ENCODE measurements at regions not wholly inside any gene's neighbourhood (a gene's known extent, or its start where the extent isn't known, plus 50 kb on each side); places are given as distances from the start of the nearest gene placed in this dataset.

- no peak for DNase-seq
These were observed 190.2 kb upstream of the LRRC7 start for GRCh38 chr1:69377507-69377906.

DNA sequence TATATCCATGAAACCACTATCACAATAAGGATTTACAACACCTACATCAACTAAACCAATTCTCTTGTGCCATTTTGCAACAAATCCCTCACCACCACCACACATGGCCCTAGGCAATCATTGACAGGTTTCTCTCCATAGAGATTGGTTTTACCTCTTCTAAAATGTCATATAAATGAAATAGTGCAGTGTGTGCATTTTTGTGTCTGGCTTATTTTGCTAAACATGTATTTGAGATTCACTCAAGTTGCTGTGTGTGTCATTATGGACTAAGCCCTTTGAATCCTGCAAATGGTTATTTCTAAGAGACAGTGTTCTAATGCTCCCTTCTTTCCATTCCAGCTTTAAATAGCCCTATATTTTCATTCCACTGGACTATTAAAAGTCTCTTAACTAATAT, 179.7 kb upstream of the LRRC7 start:
- DNase-seq = no peak

DNA sequence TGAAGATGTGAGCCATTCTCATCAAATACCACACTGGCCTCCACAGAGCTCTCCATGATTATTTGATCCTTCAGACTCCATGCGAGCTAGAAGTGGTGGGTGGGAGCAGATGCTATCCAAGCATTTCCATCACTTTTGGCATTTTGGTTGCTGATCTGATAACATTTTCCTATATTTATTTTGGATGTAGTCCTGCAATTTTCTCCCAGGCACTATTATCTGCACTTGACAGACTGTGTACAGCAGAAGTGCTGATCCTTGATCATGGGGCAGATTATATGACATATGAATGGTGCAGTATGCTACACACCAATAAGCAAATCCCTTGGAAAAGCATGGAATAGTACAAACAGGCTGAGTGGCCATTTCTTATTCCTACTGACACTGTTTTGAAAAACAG, 167.6 kb upstream of the LRRC7 start:
- no peak for DNase-seq

DNA sequence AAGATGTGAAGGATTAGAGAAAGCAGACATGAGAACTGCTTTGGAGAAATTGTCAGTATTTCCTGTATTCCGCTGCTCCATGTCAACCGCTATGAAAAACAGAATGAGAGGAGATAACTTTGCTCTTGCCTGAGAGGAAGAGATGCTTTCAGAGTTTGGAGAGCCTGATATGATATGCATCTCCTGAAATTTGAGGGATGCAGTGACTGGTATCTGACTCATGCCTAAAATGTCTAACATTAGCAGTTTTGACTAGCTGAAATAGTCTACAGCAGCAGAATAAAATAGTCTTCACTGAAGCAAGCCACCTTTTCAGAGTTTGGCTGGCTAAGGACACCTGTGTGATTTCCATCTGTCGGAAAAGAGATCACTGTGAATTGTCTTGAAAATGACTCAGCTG, 165.8 kb upstream of the LRRC7 start:
- DNase-seq = no peak

DNA sequence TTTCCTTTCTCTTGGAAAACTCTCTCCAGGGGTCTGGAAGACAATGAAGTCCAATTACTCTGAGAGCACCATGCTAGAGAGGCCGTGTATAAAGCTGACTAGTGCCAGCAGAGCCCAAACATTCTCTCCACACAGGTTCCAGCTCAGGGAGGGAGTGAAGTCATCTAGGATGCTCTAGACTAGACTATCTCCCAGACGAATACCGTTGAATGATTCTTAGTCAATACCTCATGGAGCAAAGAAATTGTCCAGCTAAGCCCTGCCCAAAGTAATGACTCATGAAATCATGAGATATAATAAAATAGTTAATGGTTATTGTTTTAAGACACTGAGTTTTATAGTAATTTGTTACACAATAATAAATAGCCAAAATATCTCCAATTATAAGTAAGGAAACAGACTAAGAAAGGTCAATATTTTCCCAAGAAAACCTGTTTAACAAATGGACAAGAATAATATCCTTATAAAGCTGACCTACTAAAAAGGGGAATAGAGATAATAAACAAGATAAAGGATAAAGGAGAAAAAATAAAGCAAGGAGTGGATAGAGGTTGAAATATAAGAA, 163.9 kb upstream of the LRRC7 start:
- peak; percentile 55 for DNase-seq

- no peak for DNase-seq
These were observed 163.2 kb upstream of the LRRC7 start for GRCh38 chr1:69404486-69404885.

- no peak for DNase-seq
These were observed 161.5 kb upstream of the LRRC7 start for GRCh38 chr1:69406244-69406643.

- peak; percentile 49 for DNase-seq
These were observed 157.8 kb upstream of the LRRC7 start for GRCh38 chr1:69409731-69410456.

DNA sequence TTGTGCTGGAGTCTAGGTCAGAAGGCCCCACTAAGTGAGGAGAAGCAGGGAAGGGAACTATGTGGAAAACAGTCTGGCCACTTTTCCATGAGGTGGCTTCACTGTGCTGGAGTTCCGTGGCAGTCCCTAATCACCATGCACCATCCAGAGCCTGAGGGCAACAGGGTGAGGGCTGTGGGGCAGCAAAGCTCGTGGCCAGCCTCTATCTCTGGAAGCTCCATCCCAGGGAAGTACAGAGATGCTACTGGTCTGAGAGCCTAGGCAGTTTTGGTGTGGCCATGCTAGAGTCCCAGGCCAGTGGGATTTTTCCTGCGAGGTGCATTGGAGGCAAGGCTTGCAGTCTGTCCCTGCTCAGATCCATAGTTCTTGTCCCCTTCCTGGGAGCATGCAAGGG, 157.3 kb upstream of the LRRC7 start:
- DNase-seq = no peak

GRCh38 chr1:69410893-69411292, 156.8 kb upstream of the LRRC7 start:
- DNase-seq = peak; percentile 28

GRCh38 chr1:69411617-69412016, 156.1 kb upstream of the LRRC7 start:
- no peak for DNase-seq

DNA sequence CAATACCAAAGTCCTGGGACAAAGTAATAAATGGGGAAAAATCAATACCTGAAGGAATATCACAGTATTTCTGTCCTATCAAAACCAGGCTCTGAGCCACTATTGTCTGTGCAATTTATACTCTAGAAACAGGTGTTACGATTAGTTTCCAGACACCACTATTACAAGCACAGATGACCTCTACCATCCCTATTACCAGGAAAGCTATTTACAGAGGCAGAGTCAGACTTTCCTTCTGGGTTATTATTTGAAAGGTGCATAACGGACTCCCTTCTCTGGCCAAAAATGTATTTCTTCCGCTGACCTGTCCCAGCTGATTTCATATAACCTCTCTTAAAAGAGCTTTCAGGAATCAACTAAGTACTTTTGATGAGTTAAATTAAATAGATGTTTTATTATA, 154.6 kb upstream of the LRRC7 start:
- DNase-seq = peak; percentile 7

DNA sequence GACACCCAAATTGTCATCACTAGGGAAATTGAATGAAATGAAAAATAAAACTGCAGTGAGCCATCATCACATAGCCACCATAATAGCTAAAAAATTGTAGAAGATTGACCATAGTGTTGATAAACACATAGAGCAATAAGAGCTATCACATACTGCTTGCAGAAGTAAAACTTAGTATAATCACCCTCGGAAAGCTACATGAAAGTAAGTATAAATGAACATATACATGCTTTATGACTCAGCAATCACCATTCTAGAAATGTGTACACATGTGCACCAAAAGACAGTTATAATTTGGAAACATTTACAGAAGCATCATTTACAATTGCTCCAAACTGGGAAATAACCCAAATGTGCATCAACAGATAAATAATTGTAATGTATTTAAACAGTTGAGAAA, 153.1 kb upstream of the LRRC7 start:
- DNase-seq = no peak

- no peak for DNase-seq
These were observed 146.4 kb upstream of the LRRC7 start for GRCh38 chr1:69421286-69421685.

DNA sequence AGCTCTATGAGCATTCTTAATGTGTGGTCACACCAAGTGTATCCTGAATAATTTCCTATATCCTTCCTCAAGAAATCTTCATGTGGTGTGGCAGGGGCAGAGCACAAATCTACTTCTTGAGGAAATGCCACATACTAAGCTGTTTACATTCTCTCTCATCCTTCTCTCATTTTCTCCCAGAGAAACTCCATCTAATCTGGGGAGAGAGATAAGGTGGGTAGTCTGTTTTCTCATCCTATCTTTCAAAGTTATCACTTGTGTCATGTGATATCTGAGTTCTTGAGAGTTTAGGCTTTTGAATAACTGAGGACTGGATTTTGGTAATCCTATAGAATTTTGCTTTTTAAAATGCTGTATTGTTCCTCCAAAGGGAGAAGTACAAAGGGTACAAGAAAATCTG, 141.9 kb upstream of the LRRC7 start:
- no peak for DNase-seq

DNA sequence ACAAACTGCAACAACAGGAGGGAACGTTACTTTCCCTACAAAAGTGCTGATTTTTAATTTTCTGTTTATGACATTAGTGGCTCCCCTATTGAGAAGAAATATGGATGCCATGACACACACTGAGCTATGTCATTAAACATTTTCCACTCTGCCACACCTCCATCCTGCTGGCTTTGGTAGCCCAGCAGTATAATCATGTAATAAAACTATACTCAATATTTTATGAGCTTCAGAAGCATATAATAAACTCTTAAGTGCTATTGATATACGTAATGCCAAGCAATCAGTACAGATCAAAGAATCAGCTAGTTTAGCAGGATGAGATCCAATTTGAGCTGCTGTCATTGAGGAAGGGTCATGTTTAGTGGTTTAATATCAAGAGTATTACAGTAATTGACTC, 141.3 kb upstream of the LRRC7 start:
- DNase-seq = peak; percentile 81

GRCh38 chr1:69433073-69433472, 134.6 kb upstream of the LRRC7 start:
- peak; percentile 41 for DNase-seq

DNA sequence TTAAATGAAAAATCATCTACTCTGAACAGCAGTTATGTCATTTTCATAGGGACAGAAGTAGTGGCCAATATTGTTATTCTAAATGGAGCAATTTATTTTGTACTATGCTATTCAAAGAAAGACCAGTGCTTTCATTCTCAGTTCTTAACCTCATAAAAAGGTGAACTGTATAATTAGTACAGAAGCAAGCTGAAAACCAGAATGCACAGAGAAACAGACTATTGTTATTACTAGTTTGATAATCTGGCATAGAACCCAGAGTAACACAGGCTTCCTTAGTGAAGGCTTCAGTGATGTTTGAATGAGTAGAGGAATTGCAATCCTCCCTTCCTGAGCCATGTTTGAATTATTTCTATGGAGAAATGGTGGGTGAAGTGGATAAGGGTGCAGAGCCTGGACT, 131.6 kb upstream of the LRRC7 start:
- DNase-seq = no peak

- peak; percentile 20 for DNase-seq
These were observed 129.5 kb upstream of the LRRC7 start for GRCh38 chr1:69438056-69438795.

DNA sequence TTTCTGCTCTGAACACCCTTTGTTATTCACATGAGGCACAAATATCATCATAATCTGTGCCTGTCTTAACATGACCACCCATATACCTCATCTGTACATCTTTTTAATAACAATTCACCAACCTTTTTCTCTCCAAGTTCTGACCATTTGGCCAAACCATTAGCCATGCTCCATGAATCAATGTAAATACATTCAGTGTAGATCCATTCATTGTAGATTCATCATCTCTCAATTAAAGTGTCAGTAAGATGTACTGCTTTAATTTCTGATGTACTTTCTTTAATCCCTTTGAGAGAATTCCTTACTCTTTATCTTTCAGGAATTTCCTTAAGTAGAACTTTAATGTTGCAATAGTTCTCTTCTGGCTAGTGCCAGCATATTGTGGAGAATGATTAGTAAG, 126.2 kb upstream of the LRRC7 start:
- peak; percentile 64 for DNase-seq

GRCh38 chr1:69451196-69451595, 116.5 kb upstream of the LRRC7 start:
- peak; percentile 7 for DNase-seq

GRCh38 chr1:69455718-69456117, 112.0 kb upstream of the LRRC7 start:
- DNase-seq = no peak

DNA sequence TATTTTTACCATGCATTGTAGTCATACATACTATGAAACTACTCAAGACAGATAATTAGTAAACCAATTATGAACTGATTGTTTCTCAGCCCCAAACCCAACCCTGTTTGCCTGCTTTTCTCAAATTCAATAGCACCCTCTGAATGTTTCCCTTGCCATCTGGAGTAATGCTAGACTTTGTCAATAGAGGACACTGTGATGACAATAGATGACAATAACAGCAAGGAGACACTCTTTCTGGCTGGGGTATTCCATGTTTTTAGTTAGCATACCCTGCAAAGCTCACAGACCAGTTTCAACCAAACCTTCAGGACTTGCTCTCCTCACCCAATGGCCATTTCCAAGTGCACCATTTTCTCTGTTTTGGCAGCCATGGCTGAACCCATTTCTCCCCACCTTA, 108.5 kb upstream of the LRRC7 start:
- DNase-seq = peak; percentile 50

DNA sequence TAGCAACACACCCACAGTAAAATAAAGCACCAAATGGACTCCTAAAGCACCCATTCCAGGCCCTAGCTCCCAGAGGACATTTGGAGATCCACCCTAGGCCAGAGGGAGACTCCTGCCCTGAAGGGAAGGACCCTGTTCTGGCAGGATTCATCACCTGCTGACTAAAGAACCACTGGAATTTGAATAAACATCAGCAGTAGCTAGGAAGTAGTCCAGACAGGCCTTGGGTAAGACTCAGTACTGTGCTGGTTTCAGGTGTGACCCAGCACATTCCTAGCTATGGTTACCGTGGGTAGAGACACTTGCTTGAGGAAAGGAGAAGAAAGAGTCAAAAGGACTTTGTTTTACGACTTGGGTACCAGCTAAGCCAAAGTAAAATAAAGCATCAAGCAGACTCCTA, 92.7 kb upstream of the LRRC7 start:
- no peak for DNase-seq

Data from NCI-H69 (cell line).